B cell (primary cell): ENCODE measurements at regions not wholly inside any gene's neighbourhood (a gene's known extent, or its start where the extent isn't known, plus 50 kb on each side); places are given as distances from the start of the nearest gene placed in this dataset.

Experiments used
- EZH2 ChIP-seq: IDR thresholded peaks from 2 replicates; pipeline ENCODE4 v1.6.1; 2012; ENCODE audit warnings: borderline replicate concordance, low read depth, mild to moderate bottlenecking, moderate library complexity, low read length; ENCODE audit not compliant: insufficient read depth, poor library complexity, severe bottlenecking
- TF ChIP-seq, protein P1 (sequence below): fragments of 200-600 bp; IDR thresholded peaks from one replicate; pipeline ENCODE4 v1.8.0; 2022; ENCODE audit warnings: antibody characterized with exemption, mild to moderate bottlenecking

DNA sequence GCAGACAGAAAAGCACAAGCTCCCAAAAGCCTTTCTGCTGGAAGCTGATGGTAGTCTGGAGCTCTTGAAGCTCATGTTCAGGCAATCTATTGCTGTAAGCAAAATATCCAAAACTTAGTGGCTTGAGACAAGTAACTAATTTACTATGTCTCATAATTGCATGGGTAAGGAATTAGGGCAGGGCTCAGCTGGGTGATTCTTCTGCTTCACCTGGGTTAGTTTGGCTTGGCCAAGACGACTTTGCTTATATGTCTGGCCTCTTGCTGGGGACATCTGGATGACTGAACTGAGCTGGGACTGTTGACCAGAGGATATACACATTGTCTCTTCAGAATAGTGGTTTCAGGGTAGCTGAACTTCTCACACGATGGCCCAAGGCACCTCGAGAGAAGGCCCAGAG, 96.8 kb upstream of the WSCD1 start:
- TF ChIP-seq, protein P1, sequence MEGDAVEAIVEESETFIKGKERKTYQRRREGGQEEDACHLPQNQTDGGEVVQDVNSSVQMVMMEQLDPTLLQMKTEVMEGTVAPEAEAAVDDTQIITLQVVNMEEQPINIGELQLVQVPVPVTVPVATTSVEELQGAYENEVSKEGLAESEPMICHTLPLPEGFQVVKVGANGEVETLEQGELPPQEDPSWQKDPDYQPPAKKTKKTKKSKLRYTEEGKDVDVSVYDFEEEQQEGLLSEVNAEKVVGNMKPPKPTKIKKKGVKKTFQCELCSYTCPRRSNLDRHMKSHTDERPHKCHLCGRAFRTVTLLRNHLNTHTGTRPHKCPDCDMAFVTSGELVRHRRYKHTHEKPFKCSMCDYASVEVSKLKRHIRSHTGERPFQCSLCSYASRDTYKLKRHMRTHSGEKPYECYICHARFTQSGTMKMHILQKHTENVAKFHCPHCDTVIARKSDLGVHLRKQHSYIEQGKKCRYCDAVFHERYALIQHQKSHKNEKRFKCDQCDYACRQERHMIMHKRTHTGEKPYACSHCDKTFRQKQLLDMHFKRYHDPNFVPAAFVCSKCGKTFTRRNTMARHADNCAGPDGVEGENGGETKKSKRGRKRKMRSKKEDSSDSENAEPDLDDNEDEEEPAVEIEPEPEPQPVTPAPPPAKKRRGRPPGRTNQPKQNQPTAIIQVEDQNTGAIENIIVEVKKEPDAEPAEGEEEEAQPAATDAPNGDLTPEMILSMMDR: no peak
- no peak for TF ChIP-seq EZH2
